GM19351 (cell line): ENCODE measurements at regions not wholly inside any gene's neighbourhood (a gene's known extent, or its start where the extent isn't known, plus 50 kb on each side); places are given as distances from the start of the nearest gene placed in this dataset.
"Not testable (repeated sequence)": the region's sequence is repeated elsewhere in the genome, so short reads cannot be mapped to it uniquely, and the experiment has no call there.

Experiments
- ATAC-seq: cut with Tn5 transposase; IDR thresholded peaks from one replicate; pipeline ENCODE4 v1.9.1; 2021; ENCODE audit warnings: mild to moderate bottlenecking, moderate library complexity; ENCODE audit not compliant: unreplicated experiment

GRCh38 chr18:76051396-76052226 is 443.4 kb downstream of the ZNF516 start:
- ATAC-seq = no peak

GRCh38 chr18:76046221-76046620 is 448.8 kb downstream of the ZNF516 start:
- ATAC-seq = no peak

GRCh38 chr18:76042511-76042910 is 452.5 kb downstream of the ZNF516 start:
- ATAC-seq = no peak

- no peak for ATAC-seq
Measured at GRCh38 chr18:76018210-76018609, 476.8 kb downstream of the ZNF516 start.

GRCh38 chr18:76013057-76013456 is 482.0 kb downstream of the ZNF516 start:
- no peak for ATAC-seq

- ATAC-seq = no peak
Measured at GRCh38 chr18:76005632-76006208, 489.3 kb downstream of the ZNF516 start.

GRCh38 chr18:75987913-75988312 is 507.1 kb downstream of the ZNF516 start:
- ATAC-seq = not testable (repeated sequence)

GRCh38 chr18:75984853-75985252 is 510.2 kb downstream of the ZNF516 start:
- no peak for ATAC-seq

- no peak for ATAC-seq
Measured at GRCh38 chr18:75981102-75981501, 513.9 kb downstream of the ZNF516 start.

- ATAC-seq = no peak
Measured at GRCh38 chr18:75977081-75977480, 518.0 kb downstream of the ZNF516 start.

- no peak for ATAC-seq
Measured at GRCh38 chr18:75970212-75970611, 524.8 kb downstream of the ZNF516 start.

GRCh38 chr18:75966431-75966830 is 528.6 kb downstream of the ZNF516 start:
- no peak for ATAC-seq

- no peak for ATAC-seq
Measured at GRCh38 chr18:75962036-75962572, 532.9 kb downstream of the ZNF516 start.

GRCh38 chr18:75960356-75960755 is 532.9 kb upstream of the SMIM21 start:
- not testable (repeated sequence) for ATAC-seq

- ATAC-seq = no peak
Measured at GRCh38 chr18:75959150-75959549, 531.6 kb upstream of the SMIM21 start.

- no peak for ATAC-seq
Measured at GRCh38 chr18:75958683-75959082, 531.2 kb upstream of the SMIM21 start.

GRCh38 chr18:75945265-75945933 is 517.9 kb upstream of the SMIM21 start:
- ATAC-seq = no peak

- ATAC-seq = no peak
Measured at GRCh38 chr18:75937306-75937705, 509.8 kb upstream of the SMIM21 start.

GRCh38 chr18:75936862-75937261 is 509.4 kb upstream of the SMIM21 start:
- no peak for ATAC-seq

- ATAC-seq = no peak
Measured at GRCh38 chr18:75931079-75931478, 503.6 kb upstream of the SMIM21 start.

- no peak for ATAC-seq
Measured at GRCh38 chr18:75928706-75929105, 501.2 kb upstream of the SMIM21 start.

- ATAC-seq = no peak
Measured at GRCh38 chr18:75927791-75928190, 500.3 kb upstream of the SMIM21 start.
